ENCODE measurements at regions not wholly inside any gene's neighbourhood (a gene's known extent, or its start where the extent isn't known, plus 50 kb on each side); places are given as distances from the start of the nearest gene placed in this dataset.

GRCh38 chr12:33116284-33116683 lies 219.7 kb upstream of the PKP2 start:
- no peaks in the 10 kb centered on the region for H3K4me1 ChIP-seq (replicated peaks in 1 of 2; ENCODE audit: control insufficient read depth in 2 of 2, insufficient read depth in 2 of 2, low read length in 2 of 2)
- POLR2A ChIA-PET = no interaction called here
- DNase-seq (ENCODE audit: extremely low read depth in 1 of 4, low spot score in 3 of 4) = no peak
- no peak for FAIRE-seq
- in situ Hi-C loops (cut with MboI) = no loop called here
- H3K27me3 ChIP-seq (ENCODE audit: control insufficient read depth in 2 of 2, insufficient read depth in 2 of 2, low read length in 2 of 2) = no peaks in the 10 kb centered on the region
- WGBS (ENCODE audit: insufficient coverage, low coverage, missing lambda C conversion rate) = 0% methylated on average over 1 of the region's 1 CpG
- H3K27ac ChIP-seq (ENCODE audit: extremely low read depth, low read depth, low read length) = no peak overlapping the region
- no peaks in the 10 kb centered on the region for H3K79me2 ChIP-seq (ENCODE audit: control insufficient read depth, insufficient read depth, low read length)
- no peaks in the 10 kb centered on the region for H4K20me1 ChIP-seq (replicated peaks; ENCODE audit: control insufficient read depth, insufficient read depth, low read length)
- no peak overlapping the region for H3K4me2 ChIP-seq (ENCODE audit: insufficient read depth, low read length)
- no TSS peak for BruUV-seq (replicated peaks)
- ATAC-seq = no peak
- intact Hi-C loops (cut with micrococcal nuclease) = no loop called here
- no peak overlapping the region for H3K4me3 ChIP-seq
- no peak overlapping the region for H3K9ac ChIP-seq (ENCODE audit: insufficient read depth in 1 of 2, low read depth in 2 of 2, low read length in 2 of 2)
- CTCF ChIA-PET (ENCODE audit: low intra/inter-chr PET ratio) = no interaction called here
- H3K36me3 ChIP-seq (ENCODE audit: control insufficient read depth, insufficient read depth, low read length) = no peaks in the 10 kb centered on the region
- no peaks in the 10 kb centered on the region for H3K9me3 ChIP-seq (replicated peaks; ENCODE audit: control insufficient read depth, insufficient read depth, low read depth, low read length)
- H2AFZ ChIP-seq (ENCODE audit: low read depth, low read length) = no peak overlapping the region
- H3K9me1 ChIP-seq (ENCODE audit: control insufficient read depth, insufficient read depth, low read length) = no peaks in the 10 kb centered on the region
- TF ChIP-seq GABPB2 (CRISPR knock-in tag; conservative IDR thresholded peaks at IDR 0.05) (no peak), CGGBP1 (CRISPR knock-in tag; IDR thresholded peaks at IDR 0.05) (no peak), ZNF561 (CRISPR knock-in tag; conservative IDR thresholded peaks at IDR 0.05) (no peak), KDM5B (IDR thresholded peaks at IDR 0.05; ENCODE audit: insufficient replicate concordance, low read depth, low read length) (no peak), TFAM (CRISPR knock-in tag; conservative IDR thresholded peaks at IDR 0.05) (no peak), MEIS2 (IDR thresholded peaks at IDR 0.05; ENCODE audit: partially characterized antibody) (no peak)

- H3K27me3 ChIP-seq (ENCODE audit: control insufficient read depth in 2 of 2, insufficient read depth in 2 of 2, low read length in 2 of 2) = no peaks in the 10 kb centered on the region
- H3K9me1 ChIP-seq (ENCODE audit: control insufficient read depth, insufficient read depth, low read length) = no peaks in the 10 kb centered on the region
- no peaks in the 10 kb centered on the region for H3K9me3 ChIP-seq (replicated peaks; ENCODE audit: control insufficient read depth, insufficient read depth, low read depth, low read length)
- ChIA-PET CTCF (ENCODE audit: low intra/inter-chr PET ratio) (no interaction called here), POLR2A (no interaction called here)
- H3K4me1 ChIP-seq (replicated peaks in 1 of 2; ENCODE audit: control insufficient read depth in 2 of 2, insufficient read depth in 2 of 2, low read length in 2 of 2) = no peaks in the 10 kb centered on the region
- DNase-seq (ENCODE audit: extremely low read depth in 1 of 4, low spot score in 3 of 4) = no peak
- no peak for ATAC-seq
- in situ Hi-C loops (cut with MboI) = no loop called here
- WGBS (ENCODE audit: insufficient coverage, low coverage, missing lambda C conversion rate) = 0% methylated on average over 2 of the region's 2 CpGs
- no peak overlapping the region for H3K9ac ChIP-seq (ENCODE audit: insufficient read depth in 1 of 2, low read depth in 2 of 2, low read length in 2 of 2)
- no peaks in the 10 kb centered on the region for H3K79me2 ChIP-seq (ENCODE audit: control insufficient read depth, insufficient read depth, low read length)
- no peaks in the 10 kb centered on the region for H3K36me3 ChIP-seq (ENCODE audit: control insufficient read depth, insufficient read depth, low read length)
- no peaks in the 10 kb centered on the region for H4K20me1 ChIP-seq (replicated peaks; ENCODE audit: control insufficient read depth, insufficient read depth, low read length)
- H3K4me2 ChIP-seq (ENCODE audit: insufficient read depth, low read length) = no peak overlapping the region
- H2AFZ ChIP-seq (ENCODE audit: low read depth, low read length) = no peak overlapping the region
- H3K27ac ChIP-seq (ENCODE audit: extremely low read depth, low read depth, low read length) = no peak overlapping the region
- no TSS peak for BruUV-seq (replicated peaks)
- intact Hi-C loops (cut with micrococcal nuclease) = no loop called here
- no peak overlapping the region for H3K4me3 ChIP-seq
- FAIRE-seq = no peak
- TF ChIP-seq ZKSCAN3 (CRISPR knock-in tag; IDR thresholded peaks at IDR 0.05) (no peak), MAFG (tag; conservative IDR thresholded peaks at IDR 0.05) (no peak), FOXA3 (CRISPR knock-in tag; conservative IDR thresholded peaks at IDR 0.05 in 1 of 2, IDR thresholded peaks at IDR 0.05 in 1 of 2) (no peak), CUX1 (CRISPR knock-in tag; IDR thresholded peaks at IDR 0.05) (no peak)
These were observed 219.1 kb upstream of the PKP2 start for GRCh38 chr12:33115716-33116115.

Data from K562 (cell line).